Transverse colon (tissue), 4 donors: ENCODE measurements at regions not wholly inside any gene's neighbourhood (a gene's known extent, or its start where the extent isn't known, plus 50 kb on each side); places are given as distances from the start of the nearest gene placed in this dataset.

ENCODE experiments used
- DNase-seq: peaks from one replicate; pipeline ENCODE4 v3.0.0-alpha.2; 2019
- H3K27ac ChIP-seq, 4 donors: fragments of 200-600 bp; sonication (generic); 2 replicates each; pipeline ENCODE4 v1.5.1; 2016 to 2018; ENCODE audit warnings: inconsistent platforms in 4 of 4
- H3K27me3 ChIP-seq: fragments of 200-600 bp; sonication (generic); 2 replicates; pipeline ENCODE4 v1.5.1; 2017; ENCODE audit warnings: inconsistent platforms
- H3K36me3 ChIP-seq, 4 donors: fragments of 200-600 bp; sonication (generic); 2 replicates each; pipeline ENCODE4 v1.5.1; 2017 to 2019; ENCODE audit warnings: inconsistent platforms in 4 of 4
- H3K4me1 ChIP-seq, 4 donors: fragments of 200-600 bp; sonication (generic); 2 replicates each; pipeline ENCODE4 v1.5.1; 2017 to 2020; ENCODE audit warnings: inconsistent platforms in 4 of 4
- H3K4me3 ChIP-seq, 4 donors: fragments of 200-600 bp; sonication (generic); 1 replicate in 1 of 4; 2 replicates in 3 of 4; pipeline versions ENCODE4 v1.5.1 to v1.6.1; 2017 to 2019; ENCODE audit warnings: inconsistent platforms in 4 of 4
- H3K9me3 ChIP-seq, 2 donors: fragments of 200-600 bp; sonication (generic); 2 replicates each; pipeline ENCODE4 v1.5.1; 2017 to 2019; ENCODE audit warnings: inconsistent platforms in 2 of 2
- EP300 ChIP-seq: sonication (generic); formaldehyde crosslinking; IDR thresholded peaks from one replicate; pipeline ENCODE4 v1.6.1; 2017; ENCODE audit warnings: antibody characterized with exemption, low read depth
- POLR2A ChIP-seq: fragments of 450-650 bp; IDR thresholded peaks from one replicate; pipeline ENCODE4 v1.6.1; 2016; ENCODE audit warnings: antibody characterized with exemption, mild to moderate bottlenecking, moderate library complexity
- POLR2AphosphoS5 ChIP-seq, 3 donors: sonication (generic); formaldehyde crosslinking; IDR thresholded peaks; one replicate each; pipeline ENCODE4 v1.6.1; 2016; ENCODE audit warnings: antibody characterized with exemption in 3 of 3
- WGBS, 2 donors: methylation state at CpG; one replicate each; pipeline ENCODE4 v1.1.5; 2018; ENCODE audit warnings: low coverage in 1 of 2; 5-methylcytosine and 5-hydroxymethylcytosine counted together
- in situ Hi-C, 4 donors: fragments of 200-750 bp; cut with MboI; loops; one replicate each; pipeline versions ENCODE4 v1.15.0 to v1.15.1; 2017; ENCODE audit warnings: low sequenced_read_pairs in 3 of 4, low pct_ligation_motif_present in 1 of 4, low pct_unique_long_range_greater_than_20kb in 1 of 4
- intact Hi-C: fragments of 100-400 bp; cut with DNase I; formaldehyde crosslinking; loops from one replicate; pipeline ENCODE4 v1.15.1; 2023; ENCODE audit warnings: low total_unique reads
- TF ChIP-seq, protein P1 (sequence below), 5 experiments: fragments of 200-600 bp in 3 of 5; fragments of 450-650 bp in 2 of 5; sonication (generic) in 3 of 5; IDR thresholded peaks; 1 replicate in 2 of 5; 2 replicates in 3 of 5; pipeline ENCODE4 v1.5.1; 2016 to 2017; ENCODE audit warnings: antibody characterized with exemption in 5 of 5, inconsistent platforms in 3 of 5, mild to moderate bottlenecking in 2 of 5, moderate library complexity in 1 of 5

DNA sequence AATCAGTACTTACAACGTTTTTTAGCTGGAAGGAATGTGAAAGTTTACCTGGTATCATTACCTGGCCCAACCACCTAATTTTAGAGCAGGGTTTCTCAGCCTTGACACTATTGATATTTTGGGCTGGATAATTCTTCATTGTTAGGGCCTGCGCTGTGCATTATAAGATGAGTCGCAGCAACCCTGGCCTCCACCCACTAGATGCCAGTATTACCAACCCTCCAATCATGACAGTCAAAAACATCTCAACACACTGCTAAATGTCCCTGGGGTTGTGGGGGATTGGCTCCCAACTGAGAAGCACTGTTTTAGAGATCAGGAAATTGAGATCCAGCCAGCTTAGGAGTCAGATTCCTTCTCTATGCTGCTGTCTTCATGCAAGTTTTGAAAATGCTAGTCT, 265.3 kb upstream of the TCF4 start:
- no peak for DNase-seq
- Histone ChIP-seq H3K27me3 (no peaks in the 10 kb centered on the region), H3K4me3 (no peak overlapping the region), H3K27ac (no peak overlapping the region), H3K36me3 (no peaks in the 10 kb centered on the region), H3K4me1 (no peaks in the 10 kb centered on the region), H3K9me3 (no peaks in the 10 kb centered on the region)
- TF ChIP-seq POLR2AphosphoS5 (IDR thresholded peaks at IDR 0.05) (no peak), EP300 (no peak), POLR2A (no peak)
- TF ChIP-seq, protein P1, sequence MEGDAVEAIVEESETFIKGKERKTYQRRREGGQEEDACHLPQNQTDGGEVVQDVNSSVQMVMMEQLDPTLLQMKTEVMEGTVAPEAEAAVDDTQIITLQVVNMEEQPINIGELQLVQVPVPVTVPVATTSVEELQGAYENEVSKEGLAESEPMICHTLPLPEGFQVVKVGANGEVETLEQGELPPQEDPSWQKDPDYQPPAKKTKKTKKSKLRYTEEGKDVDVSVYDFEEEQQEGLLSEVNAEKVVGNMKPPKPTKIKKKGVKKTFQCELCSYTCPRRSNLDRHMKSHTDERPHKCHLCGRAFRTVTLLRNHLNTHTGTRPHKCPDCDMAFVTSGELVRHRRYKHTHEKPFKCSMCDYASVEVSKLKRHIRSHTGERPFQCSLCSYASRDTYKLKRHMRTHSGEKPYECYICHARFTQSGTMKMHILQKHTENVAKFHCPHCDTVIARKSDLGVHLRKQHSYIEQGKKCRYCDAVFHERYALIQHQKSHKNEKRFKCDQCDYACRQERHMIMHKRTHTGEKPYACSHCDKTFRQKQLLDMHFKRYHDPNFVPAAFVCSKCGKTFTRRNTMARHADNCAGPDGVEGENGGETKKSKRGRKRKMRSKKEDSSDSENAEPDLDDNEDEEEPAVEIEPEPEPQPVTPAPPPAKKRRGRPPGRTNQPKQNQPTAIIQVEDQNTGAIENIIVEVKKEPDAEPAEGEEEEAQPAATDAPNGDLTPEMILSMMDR (IDR thresholded peaks at IDR 0.05), result no peak
- in situ Hi-C loops (no loop called here), intact Hi-C loops (no loop called here)
- 73 to 78% methylated on average over 2 to 3 of the region's 3 CpGs for WGBS, 2 donors

DNA sequence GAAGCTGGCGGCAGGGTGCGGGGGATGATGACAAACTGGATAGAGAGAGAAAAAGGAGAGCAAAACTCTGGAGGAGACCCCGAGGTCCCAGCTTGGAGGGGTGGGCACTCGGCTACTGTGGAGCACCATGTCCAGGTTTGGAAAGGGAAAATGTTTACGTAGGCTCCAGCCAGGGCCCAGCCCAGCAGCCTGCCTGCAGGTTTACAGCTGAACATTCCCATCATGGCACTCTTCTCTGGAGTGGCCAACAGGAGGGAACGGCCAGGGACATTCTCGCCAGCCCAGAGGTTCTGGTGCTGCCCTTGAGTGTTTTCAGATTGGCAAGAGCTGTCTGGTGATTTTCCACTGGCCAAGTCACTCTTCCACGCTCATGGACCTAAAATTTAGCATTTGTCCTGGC, 262.9 kb upstream of the TCF4 start:
- DNase-seq, result no peak
- H3K4me3 ChIP-seq, result no peak overlapping the region
- WGBS, 2 donors, result 81 to 87% methylated on average over 3 to 8 of the region's 8 CpGs
- no peak for TF ChIP-seq POLR2AphosphoS5 (IDR thresholded peaks at IDR 0.05)
- TF ChIP-seq, protein P1 (IDR thresholded peaks at IDR 0.05), result no peak
- no peak for TF ChIP-seq POLR2A
- no peak for TF ChIP-seq EP300
- no peaks in the 10 kb centered on the region for H3K9me3 ChIP-seq
- H3K36me3 ChIP-seq, result no peaks in the 10 kb centered on the region
- no peak overlapping the region for H3K27ac ChIP-seq
- intact Hi-C loops (no loop called here), in situ Hi-C loops (no loop called here)
- no peaks in the 10 kb centered on the region for H3K4me1 ChIP-seq
- no peaks in the 10 kb centered on the region for H3K27me3 ChIP-seq

DNA sequence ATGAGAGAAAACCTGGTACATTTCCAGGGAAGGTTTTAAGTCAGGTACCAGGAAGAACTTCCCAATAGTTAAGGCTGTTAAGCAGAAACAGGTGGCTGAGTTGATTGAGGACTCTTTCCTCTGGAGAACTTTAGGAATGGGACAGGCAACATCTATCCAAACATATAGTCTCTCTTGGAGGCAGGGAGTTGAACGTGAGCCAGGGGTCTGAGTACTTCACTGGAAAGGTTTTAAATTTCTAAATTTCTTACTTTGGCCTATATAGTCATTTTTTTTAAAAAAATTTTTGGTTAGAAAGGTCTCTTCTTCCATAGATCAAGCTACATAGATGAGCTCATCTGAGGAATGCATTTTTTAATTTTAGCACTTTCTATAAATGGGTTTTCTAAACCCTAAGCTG, 261.4 kb upstream of the TCF4 start:
- Histone ChIP-seq H3K27me3 (no peaks in the 10 kb centered on the region), H3K36me3 (no peaks in the 10 kb centered on the region), H3K9me3 (no peaks in the 10 kb centered on the region), H3K4me3 (no peak overlapping the region), H3K4me1 (no peaks in the 10 kb centered on the region), H3K27ac (no peak overlapping the region)
- no peak for DNase-seq
- intact Hi-C loops (no loop called here), in situ Hi-C loops (no loop called here)
- TF ChIP-seq POLR2A (no peak), EP300 (no peak), POLR2AphosphoS5 (IDR thresholded peaks at IDR 0.05) (no peak)
- TF ChIP-seq, protein P1 (IDR thresholded peaks at IDR 0.05), result no peak
- WGBS, 2 donors, result 33 to 50% methylated on average over 1 of the region's 1 CpG

DNA sequence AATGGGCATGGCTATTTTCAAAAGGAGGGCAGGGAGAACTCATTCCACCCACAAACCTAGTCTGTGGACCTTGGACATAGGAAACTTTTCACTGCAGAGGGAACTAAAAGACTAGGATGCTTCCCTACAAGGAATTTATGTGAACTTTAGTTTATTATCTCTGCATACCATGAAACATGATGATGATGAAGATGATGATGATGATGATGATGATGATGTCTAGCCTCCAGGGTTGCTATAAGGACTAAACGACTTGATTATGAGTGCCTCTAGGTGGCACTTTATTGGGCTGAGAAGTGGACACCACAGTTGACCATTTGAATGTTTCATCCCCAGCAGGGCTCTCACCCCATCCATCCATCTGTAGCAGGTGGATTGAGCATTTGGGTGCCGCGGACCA, 260.0 kb upstream of the TCF4 start:
- no peak for TF ChIP-seq EP300
- TF ChIP-seq, protein P1 (IDR thresholded peaks at IDR 0.05), result no peak
- TF ChIP-seq POLR2AphosphoS5 (IDR thresholded peaks at IDR 0.05), result no peak
- no peak for TF ChIP-seq POLR2A
- no peak for DNase-seq
- Histone ChIP-seq H3K36me3 (no peaks in the 10 kb centered on the region), H3K9me3 (no peaks in the 10 kb centered on the region), H3K27me3 (no peaks in the 10 kb centered on the region), H3K4me1 (no peaks in the 10 kb centered on the region), H3K27ac (no peak overlapping the region), H3K4me3 (no peak overlapping the region)
- in situ Hi-C loops, result no loop called here
- 60 to 96% methylated on average over 1 to 3 of the region's 3 CpGs for WGBS, 2 donors
- intact Hi-C loops, result no loop called here
